Cardiac muscle cell (in vitro differentiated cells and primary cell): ENCODE measurements at regions not wholly inside any gene's neighbourhood (a gene's known extent, or its start where the extent isn't known, plus 50 kb on each side); places are given as distances from the start of the nearest gene placed in this dataset.

Experiments used
- DNase-seq, 2 donors: peaks; one replicate each; pipeline versions ENCODE4 v3.0.0 to v3.0.0-alpha.2; 2010 to 2017; ENCODE audit warnings: low read depth in 1 of 2, low spot score in 1 of 2
- H3K27ac ChIP-seq: fragments of 200-600 bp; sonication (generic); 2 replicates; pipeline ENCODE4 v1.5.1; 2016
- H3K27me3 ChIP-seq: fragments of 200-600 bp; sonication (generic); 2 replicates; pipeline ENCODE4 v1.6.0; 2016; ENCODE audit warnings: control low read depth
- H3K36me3 ChIP-seq: fragments of 200-600 bp; sonication (generic); 2 replicates; pipeline ENCODE4 v1.5.1; 2016; ENCODE audit warnings: control low read depth
- H3K4me1 ChIP-seq: fragments of 200-600 bp; sonication (generic); 2 replicates; pipeline ENCODE4 v1.8.1; 2017; ENCODE audit warnings: low read depth, mild to moderate bottlenecking, mixed run types
- H3K4me3 ChIP-seq: fragments of 200-600 bp; sonication (generic); 2 replicates; pipeline ENCODE4 v1.5.1; 2016; ENCODE audit warnings: mild to moderate bottlenecking
- H3K9me3 ChIP-seq: fragments of 200-600 bp; sonication (generic); 2 replicates; pipeline ENCODE4 v1.5.1; 2017; ENCODE audit warnings: low read depth, mild to moderate bottlenecking, control low read depth
- CTCF ChIP-seq: IDR thresholded peaks from 2 replicates; pipeline ENCODE4 v1.5.1; 2012; ENCODE audit warnings: low read depth, mild to moderate bottlenecking, low read length

- no peak for TF ChIP-seq CTCF
- Histone ChIP-seq H3K4me3 (no peak overlapping the region), H3K36me3 (no peaks in the 10 kb centered on the region), H3K27ac (no peak overlapping the region), H3K27me3 (no peaks in the 10 kb centered on the region), H3K9me3 (no peaks in the 10 kb centered on the region), H3K4me1 (peaks cover 9% of the 10 kb centered on the region)
- no peak for DNase-seq
Measured at GRCh38 chr12:111067498-111067897, 147.1 kb upstream of the MYL2 start.

GRCh38 chr12:111066744-111067437, 146.5 kb upstream of the MYL2 start:
- TF ChIP-seq CTCF: no peak
- Histone ChIP-seq H3K36me3 (no peaks in the 10 kb centered on the region), H3K4me3 (no peak overlapping the region), H3K27ac (no peak overlapping the region), H3K4me1 (peaks cover 9% of the 10 kb centered on the region), H3K9me3 (no peaks in the 10 kb centered on the region), H3K27me3 (no peaks in the 10 kb centered on the region)
- no peak for DNase-seq

GRCh38 chr12:111064982-111065381, 144.6 kb upstream of the MYL2 start:
- Histone ChIP-seq H3K4me1 (peaks cover 9% of the 10 kb centered on the region), H3K9me3 (no peaks in the 10 kb centered on the region), H3K4me3 (no peak overlapping the region), H3K36me3 (no peaks in the 10 kb centered on the region), H3K27ac (no peak overlapping the region), H3K27me3 (no peaks in the 10 kb centered on the region)
- TF ChIP-seq CTCF: no peak
- no peak for DNase-seq

GRCh38 chr12:111064154-111064553, 143.8 kb upstream of the MYL2 start:
- H3K9me3 ChIP-seq: no peaks in the 10 kb centered on the region
- H3K27me3 ChIP-seq: no peaks in the 10 kb centered on the region
- H3K27ac ChIP-seq: no peak overlapping the region
- no peak overlapping the region for H3K4me3 ChIP-seq
- H3K36me3 ChIP-seq: no peaks in the 10 kb centered on the region
- peaks cover 9% of the 10 kb centered on the region for H3K4me1 ChIP-seq
- TF ChIP-seq CTCF: no peak
- DNase-seq: no peak

GRCh38 chr12:111063295-111064026, 143.1 kb upstream of the MYL2 start:
- TF ChIP-seq CTCF: no peak
- no peaks in the 10 kb centered on the region for H3K9me3 ChIP-seq
- no peak overlapping the region for H3K27ac ChIP-seq
- H3K27me3 ChIP-seq: no peaks in the 10 kb centered on the region
- no peaks in the 10 kb centered on the region for H3K36me3 ChIP-seq
- peak in 1 of 2 donors; percentile 14 for DNase-seq
- peaks cover 7% of the 10 kb centered on the region for H3K4me1 ChIP-seq
- no peak overlapping the region for H3K4me3 ChIP-seq
